ENCODE measurements at regions not wholly inside any gene's neighbourhood (a gene's known extent, or its start where the extent isn't known, plus 50 kb on each side); places are given as distances from the start of the nearest gene placed in this dataset.

GRCh38 chr5:77876316-77876715 lies 100.2 kb upstream of the TBCA start:
- no peak for DNase-seq (ENCODE audit: low read depth, low spot score)
- TF ChIP-seq EZH2 (IDR thresholded peaks at IDR 0.05; ENCODE audit: low read length) (no peak), CTCF (optimal IDR thresholded peaks at IDR 0.05 in 1 of 3, IDR thresholded peaks at IDR 0.05 in 1 of 3, conservative IDR thresholded peaks at IDR 0.05 in 1 of 3; ENCODE audit: extremely low read depth in 1 of 3, insufficient read depth in 2 of 3, low read length in 3 of 3) (no peak)

GRCh38 chr5:77874691-77875090 lies 98.6 kb upstream of the TBCA start:
- FAIRE-seq (no peak), DNase-seq (ENCODE audit: low read depth, low spot score) (no peak)
- H3K4me1 ChIP-seq (ENCODE audit: control insufficient read depth, extremely low read depth, insufficient read depth, low read length), result peaks cover 6% of the 10 kb centered on the region
- no peak overlapping the region for H2AFZ ChIP-seq (ENCODE audit: control insufficient read depth, low read length)
- H3K9ac ChIP-seq (ENCODE audit: control insufficient read depth, extremely low read depth, insufficient read depth, low read length), result no peak overlapping the region
- no peaks in the 10 kb centered on the region for H3K9me3 ChIP-seq (ENCODE audit: control insufficient read depth, low read depth, low read length)
- no peaks in the 10 kb centered on the region for H3K9me1 ChIP-seq (ENCODE audit: control insufficient read depth, extremely low read depth, insufficient read depth, low read length)
- H3K27ac ChIP-seq (ENCODE audit: control insufficient read depth, insufficient read depth, low read length), result no peak overlapping the region
- H4K20me1 ChIP-seq (ENCODE audit: control insufficient read depth, extremely low read depth, insufficient read depth, low read length), result no peaks in the 10 kb centered on the region
- H3K79me2 ChIP-seq (ENCODE audit: control insufficient read depth, insufficient read depth, low read length), result no peaks in the 10 kb centered on the region
- H3K36me3 ChIP-seq (ENCODE audit: control insufficient read depth in 2 of 2, extremely low read depth in 1 of 2, insufficient read depth in 2 of 2, low read length in 2 of 2), result no peaks in the 10 kb centered on the region
- no peaks in the 10 kb centered on the region for H3K27me3 ChIP-seq (ENCODE audit: control insufficient read depth, extremely low read depth, insufficient read depth, low read length)
- no peak overlapping the region for H3K4me3 ChIP-seq (ENCODE audit: control insufficient read depth in 2 of 3, extremely low read depth in 1 of 3, insufficient read depth in 2 of 3, low read depth in 1 of 3, low read length in 3 of 3)
- dilution Hi-C loops (cut with MboI; ENCODE audit: extremely low pct_ligation_motif_present, low sequenced_read_pairs), result no loop called here
- H3K4me2 ChIP-seq (ENCODE audit: control insufficient read depth, extremely low read depth, insufficient read depth, low read depth, low read length), result no peak overlapping the region
- TF ChIP-seq CTCF (optimal IDR thresholded peaks at IDR 0.05 in 1 of 3, IDR thresholded peaks at IDR 0.05 in 1 of 3, conservative IDR thresholded peaks at IDR 0.05 in 1 of 3; ENCODE audit: extremely low read depth in 1 of 3, insufficient read depth in 2 of 3, low read length in 3 of 3) (no peak), EZH2 (IDR thresholded peaks at IDR 0.05; ENCODE audit: low read length) (no peak)

More at GRCh38 chr5:77876316-77876715, 100.2 kb upstream of the TBCA start:
- Histone ChIP-seq H3K27ac (ENCODE audit: control insufficient read depth, insufficient read depth, low read length) (no peak overlapping the region), H3K4me2 (ENCODE audit: control insufficient read depth, extremely low read depth, insufficient read depth, low read depth, low read length) (no peak overlapping the region), H3K9ac (ENCODE audit: control insufficient read depth, extremely low read depth, insufficient read depth, low read length) (no peak overlapping the region), H3K9me3 (ENCODE audit: control insufficient read depth, low read depth, low read length) (no peaks in the 10 kb centered on the region), H3K36me3 (ENCODE audit: control insufficient read depth in 2 of 2, extremely low read depth in 1 of 2, insufficient read depth in 2 of 2, low read length in 2 of 2) (no peaks in the 10 kb centered on the region), H3K27me3 (ENCODE audit: control insufficient read depth, extremely low read depth, insufficient read depth, low read length) (no peaks in the 10 kb centered on the region), H2AFZ (ENCODE audit: control insufficient read depth, low read length) (no peak overlapping the region), H4K20me1 (ENCODE audit: control insufficient read depth, extremely low read depth, insufficient read depth, low read length) (no peaks in the 10 kb centered on the region), H3K79me2 (ENCODE audit: control insufficient read depth, insufficient read depth, low read length) (no peaks in the 10 kb centered on the region), H3K4me1 (ENCODE audit: control insufficient read depth, extremely low read depth, insufficient read depth, low read length) (peaks cover 15% of the 10 kb centered on the region), H3K9me1 (ENCODE audit: control insufficient read depth, extremely low read depth, insufficient read depth, low read length) (no peaks in the 10 kb centered on the region), H3K4me3 (ENCODE audit: control insufficient read depth in 2 of 3, extremely low read depth in 1 of 3, insufficient read depth in 2 of 3, low read depth in 1 of 3, low read length in 3 of 3) (no peak overlapping the region)
- dilution Hi-C loops (cut with MboI; ENCODE audit: extremely low pct_ligation_motif_present, low sequenced_read_pairs), result no loop called here
- no peak for FAIRE-seq

Data from keratinocyte (primary cell).